Fibroblast of gingiva (primary cell): ENCODE measurements at regions not wholly inside any gene's neighbourhood (a gene's known extent, or its start where the extent isn't known, plus 50 kb on each side); places are given as distances from the start of the nearest gene placed in this dataset.

Experiments used
- DNase-seq: peaks from one replicate; pipeline ENCODE4 v3.0.0-alpha.2; 2011; ENCODE audit warnings: low read depth

GRCh38 chr12:115577401-115577800, 700.1 kb downstream of the MED13L start:
- no peak for DNase-seq

- no peak for DNase-seq
Measured at GRCh38 chr12:115574826-115575225, 702.7 kb downstream of the MED13L start.

GRCh38 chr12:115572440-115572839, 705.1 kb downstream of the MED13L start:
- peak; percentile 27 for DNase-seq

GRCh38 chr12:115571446-115571845, 706.0 kb downstream of the MED13L start:
- DNase-seq = no peak

DNA sequence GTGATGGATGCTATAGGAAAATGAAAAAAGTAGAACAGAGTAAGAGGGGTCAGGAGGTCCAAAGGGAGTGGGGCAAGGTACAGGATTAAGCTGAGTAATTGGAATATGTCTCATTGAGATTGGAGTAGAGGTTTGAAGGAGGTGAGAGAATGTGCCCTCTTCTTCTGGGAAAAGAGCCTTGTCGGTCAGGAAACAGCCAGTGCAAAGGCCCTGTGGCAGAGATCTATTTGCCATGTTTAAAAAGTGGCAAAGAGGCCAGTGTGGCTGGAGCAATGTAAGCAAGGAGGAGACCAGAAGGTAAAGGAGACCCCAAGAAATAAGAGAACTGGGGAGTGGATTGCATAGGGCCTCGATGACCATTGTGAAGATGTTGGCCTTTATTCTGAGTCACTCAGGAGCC, 706.5 kb downstream of the MED13L start:
- DNase-seq = no peak

DNA sequence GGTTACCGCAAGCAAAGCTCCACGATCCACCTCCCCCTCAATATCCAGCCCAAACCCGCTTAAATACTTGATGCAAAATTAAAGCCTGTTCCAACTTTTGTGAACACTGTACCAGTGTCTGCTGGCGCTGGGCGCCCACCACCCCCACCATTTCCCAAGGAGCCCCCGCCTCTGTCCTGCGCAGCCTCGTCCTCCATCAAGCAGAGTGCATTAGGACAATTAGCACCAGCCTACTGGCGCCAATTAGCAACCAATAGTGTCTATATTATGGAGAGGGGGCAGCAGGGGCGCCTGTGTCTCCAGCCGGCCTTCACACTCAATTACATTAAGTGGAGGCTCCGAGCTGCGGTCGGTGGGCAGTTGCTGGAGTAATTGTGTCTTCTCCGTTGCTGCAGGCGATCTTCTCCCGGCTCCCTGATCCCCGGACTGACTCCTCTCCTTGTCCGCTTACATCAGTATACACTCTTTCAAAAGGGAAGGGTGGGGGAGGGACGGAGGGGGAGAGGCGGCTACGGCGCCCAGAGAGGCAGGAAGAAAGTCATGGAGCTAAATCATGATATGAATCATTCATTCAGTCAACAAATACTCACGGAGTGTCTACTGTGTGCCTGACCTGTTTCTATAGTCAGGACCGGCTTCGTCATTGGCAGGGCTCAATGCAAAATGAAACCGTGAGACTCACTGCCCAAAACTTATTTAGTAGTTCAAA, 707.3 kb downstream of the MED13L start:
- DNase-seq = peak; percentile 35

- DNase-seq = peak; percentile 10
Measured at GRCh38 chr12:115569345-115570068, 708.0 kb downstream of the MED13L start.

DNA sequence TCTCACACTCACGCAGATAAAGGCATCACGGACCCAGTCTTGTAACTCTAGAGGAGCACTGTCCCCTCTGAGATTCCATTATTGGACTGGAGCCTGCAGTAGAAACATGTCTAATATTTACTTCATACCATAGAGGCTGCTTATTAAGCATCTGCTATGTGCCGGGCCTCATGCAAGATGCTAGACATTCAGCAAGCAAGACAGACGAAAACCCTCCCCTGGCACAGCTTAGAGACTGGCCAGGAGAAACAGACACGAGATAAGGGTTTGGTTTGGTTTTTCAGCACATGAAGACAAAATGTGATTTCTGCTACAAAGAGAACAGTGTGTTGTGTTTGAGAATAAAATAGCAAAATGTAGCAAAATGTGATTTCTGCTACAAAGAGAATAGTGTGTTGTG, 719.2 kb downstream of the MED13L start:
- DNase-seq = no peak

- no peak for DNase-seq
Measured at GRCh38 chr12:115553622-115554021, 723.9 kb downstream of the MED13L start.

- DNase-seq = no peak
Measured at GRCh38 chr12:115543269-115543668, 734.2 kb downstream of the MED13L start.

DNA sequence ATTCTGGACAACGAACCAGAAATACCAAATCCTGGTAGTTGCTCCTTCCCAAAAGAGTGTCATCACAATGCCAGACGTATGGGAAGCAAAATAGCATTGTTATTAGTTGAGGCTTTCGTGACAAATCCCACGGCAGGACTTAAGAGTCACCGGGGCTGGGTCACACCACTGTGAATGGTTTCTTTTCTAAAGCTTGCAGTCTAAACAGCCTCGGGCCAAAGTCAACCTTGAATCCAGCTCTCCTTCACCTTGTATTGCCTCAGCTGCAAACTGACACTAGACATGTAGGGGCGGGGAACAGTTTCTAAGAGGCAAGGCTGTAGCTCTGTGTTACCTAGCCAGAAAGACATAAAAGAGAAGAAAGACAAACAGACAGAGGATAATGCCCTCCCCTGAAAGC, 734.8 kb downstream of the MED13L start:
- DNase-seq = no peak

DNA sequence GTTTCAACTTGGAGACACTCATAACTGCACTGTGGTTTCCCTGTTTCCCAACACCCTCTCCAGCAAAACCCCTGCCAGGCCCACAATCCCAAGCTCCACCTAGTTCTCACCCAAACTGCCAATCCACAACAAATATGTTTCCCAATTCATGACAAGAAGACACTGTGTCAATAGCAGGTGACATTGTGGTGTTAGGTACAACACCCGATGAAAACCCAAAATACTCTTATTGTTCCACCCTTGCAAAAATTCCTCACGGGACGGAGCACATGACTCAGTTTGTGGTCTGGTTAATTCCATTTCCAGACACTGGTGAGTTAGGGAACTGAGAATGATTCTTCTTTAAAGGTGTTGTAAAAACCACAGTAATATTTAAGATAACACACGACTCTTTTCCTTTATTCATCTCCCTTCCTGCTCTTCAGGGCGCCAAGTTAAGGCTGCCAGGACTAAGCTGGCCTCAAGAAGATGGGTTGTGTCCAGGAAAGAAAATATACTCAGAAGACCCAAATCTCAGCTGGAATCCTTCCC, 735.5 kb downstream of the MED13L start:
- DNase-seq = no peak

DNA sequence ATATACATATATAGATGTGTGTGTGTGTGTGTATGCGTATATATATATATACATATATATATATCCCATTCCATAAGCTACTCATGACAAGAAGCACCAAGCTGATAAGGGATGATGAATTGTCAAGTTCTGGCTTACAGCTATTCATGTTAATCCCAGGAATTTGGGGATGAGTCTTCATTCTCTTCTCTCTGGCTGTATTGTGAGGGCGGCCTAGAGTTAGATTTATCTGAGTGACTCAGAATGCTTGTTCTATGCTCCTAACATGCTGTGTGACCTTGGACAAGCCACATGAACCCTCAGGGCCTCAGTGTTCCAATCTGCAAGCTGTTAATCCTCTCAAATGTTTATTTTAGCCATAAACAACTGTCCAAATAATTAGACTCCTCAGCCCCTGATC, 749.0 kb downstream of the MED13L start:
- DNase-seq = no peak

DNA sequence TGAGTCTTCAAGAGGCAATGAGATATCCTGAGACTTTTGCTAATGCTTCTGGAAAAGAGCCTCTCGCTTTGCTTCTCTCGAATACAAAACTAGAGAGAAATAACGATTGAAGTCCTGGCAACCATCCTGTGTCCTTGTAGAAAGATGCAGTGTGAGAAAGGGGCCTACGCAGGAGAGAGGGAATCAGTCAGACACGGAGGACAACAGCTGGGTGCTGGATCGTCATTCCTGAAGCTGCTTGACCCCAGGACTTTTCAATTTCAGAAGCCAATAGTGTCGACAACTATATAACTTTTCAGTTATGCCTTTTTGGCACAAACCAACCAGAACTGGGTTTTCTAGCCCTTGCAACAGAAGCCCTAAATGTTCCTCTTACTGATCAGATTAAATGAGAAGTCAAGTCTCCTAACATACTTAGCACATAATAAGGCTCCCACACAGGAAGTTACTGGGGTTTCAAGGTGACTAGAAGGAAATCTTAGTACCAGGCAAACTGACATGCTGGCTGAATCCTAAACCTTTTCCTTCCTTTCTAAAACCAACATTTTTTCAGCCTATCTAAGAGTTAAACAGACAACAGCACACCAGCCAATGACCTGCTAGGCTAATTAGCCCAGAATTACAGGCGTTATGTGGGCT, 755.6 kb downstream of the MED13L start:
- no peak for DNase-seq

DNA sequence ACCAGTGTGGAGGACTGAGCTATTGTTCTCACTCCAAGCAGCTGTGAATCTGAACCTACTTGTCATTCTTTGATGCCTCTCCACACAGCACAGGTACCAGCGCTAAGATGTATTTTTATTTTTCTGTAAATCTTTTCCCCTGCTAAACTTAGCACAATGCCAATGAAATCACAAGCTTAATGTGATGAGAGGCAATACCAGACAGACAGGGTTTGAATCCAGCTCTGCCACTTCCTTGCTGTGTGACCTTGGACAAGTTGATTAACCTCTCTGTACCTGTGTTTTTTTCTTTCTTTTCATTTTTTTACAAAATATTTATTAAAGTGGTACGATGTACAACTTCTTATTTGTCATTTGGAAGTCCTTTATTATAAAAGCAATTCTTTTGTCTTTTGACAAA, 757.6 kb downstream of the MED13L start:
- no peak for DNase-seq

GRCh38 chr12:115519359-115519758, 758.1 kb downstream of the MED13L start:
- DNase-seq = no peak

DNA sequence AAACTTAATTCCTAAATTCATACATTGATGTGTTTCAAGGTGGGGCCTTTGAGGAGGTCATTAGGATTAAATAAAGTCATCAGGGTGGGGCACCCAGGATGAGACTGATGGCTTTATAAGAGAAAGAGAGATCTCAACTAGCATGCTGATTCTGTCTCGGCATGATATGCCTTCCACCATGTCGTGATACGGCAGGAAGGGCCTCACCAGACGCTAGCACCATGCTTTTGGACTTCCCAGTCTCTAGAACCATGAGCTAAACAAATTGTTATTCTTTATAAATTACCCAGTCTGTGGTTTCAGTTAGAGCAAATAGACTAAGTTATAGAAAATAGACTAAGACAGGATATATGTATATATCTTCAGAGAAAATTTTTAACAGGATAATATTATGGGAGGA, 759.6 kb downstream of the MED13L start:
- DNase-seq = no peak

DNA sequence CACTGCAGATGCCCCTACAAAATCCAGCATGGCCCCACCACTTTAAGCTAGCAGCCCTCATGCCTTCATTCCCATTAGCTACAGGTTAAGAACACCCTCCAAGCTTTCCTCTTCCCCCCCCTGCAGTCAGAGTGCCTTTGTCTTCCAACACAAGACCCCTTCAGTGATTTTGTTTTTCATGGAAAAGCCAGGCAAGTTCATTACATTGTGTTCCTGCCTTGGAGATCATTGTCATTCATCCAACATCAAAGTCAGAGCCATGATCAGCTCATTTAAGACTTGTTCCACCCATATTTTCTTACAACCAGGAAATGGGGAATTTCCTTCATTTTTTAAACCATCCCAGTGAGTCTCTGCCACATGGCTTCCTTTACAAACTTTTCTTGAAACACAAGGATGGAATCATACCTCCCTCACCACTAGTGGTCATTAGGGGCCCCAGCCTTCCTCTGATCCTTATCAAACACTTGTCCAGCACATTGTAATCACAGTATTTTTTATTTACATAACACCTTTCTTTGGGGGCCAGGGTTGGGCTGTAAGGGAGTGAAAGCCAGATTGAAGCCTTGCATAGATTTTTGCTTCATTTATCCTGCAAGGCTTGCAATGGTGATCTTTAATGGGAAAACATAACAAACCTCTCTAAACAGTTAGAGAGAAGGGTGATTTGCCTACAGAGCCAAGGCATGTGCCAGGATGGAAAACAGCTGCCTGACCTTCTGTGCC, 765.3 kb downstream of the MED13L start:
- no peak for DNase-seq

DNA sequence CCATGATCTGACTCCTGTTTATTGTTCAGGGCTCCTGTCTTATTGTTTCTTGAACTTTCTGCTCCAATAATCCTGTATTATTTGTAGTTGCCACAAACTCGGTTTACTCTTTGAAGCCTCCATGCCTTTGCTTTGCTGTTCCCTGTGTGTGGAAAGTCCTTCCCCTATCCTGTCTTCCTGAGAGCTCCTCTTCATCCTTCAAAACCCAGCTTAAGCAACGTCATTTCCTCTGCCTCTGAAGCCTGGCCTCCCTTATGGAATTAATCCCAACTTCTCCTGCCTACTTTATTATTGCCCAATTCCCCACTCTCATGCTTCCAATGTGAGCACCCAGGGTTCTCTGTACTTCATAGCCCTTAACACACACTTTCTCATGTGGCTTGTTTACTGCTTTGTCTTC, 766.2 kb downstream of the MED13L start:
- no peak for DNase-seq

GRCh38 chr12:115508990-115509389, 768.5 kb downstream of the MED13L start:
- no peak for DNase-seq

DNA sequence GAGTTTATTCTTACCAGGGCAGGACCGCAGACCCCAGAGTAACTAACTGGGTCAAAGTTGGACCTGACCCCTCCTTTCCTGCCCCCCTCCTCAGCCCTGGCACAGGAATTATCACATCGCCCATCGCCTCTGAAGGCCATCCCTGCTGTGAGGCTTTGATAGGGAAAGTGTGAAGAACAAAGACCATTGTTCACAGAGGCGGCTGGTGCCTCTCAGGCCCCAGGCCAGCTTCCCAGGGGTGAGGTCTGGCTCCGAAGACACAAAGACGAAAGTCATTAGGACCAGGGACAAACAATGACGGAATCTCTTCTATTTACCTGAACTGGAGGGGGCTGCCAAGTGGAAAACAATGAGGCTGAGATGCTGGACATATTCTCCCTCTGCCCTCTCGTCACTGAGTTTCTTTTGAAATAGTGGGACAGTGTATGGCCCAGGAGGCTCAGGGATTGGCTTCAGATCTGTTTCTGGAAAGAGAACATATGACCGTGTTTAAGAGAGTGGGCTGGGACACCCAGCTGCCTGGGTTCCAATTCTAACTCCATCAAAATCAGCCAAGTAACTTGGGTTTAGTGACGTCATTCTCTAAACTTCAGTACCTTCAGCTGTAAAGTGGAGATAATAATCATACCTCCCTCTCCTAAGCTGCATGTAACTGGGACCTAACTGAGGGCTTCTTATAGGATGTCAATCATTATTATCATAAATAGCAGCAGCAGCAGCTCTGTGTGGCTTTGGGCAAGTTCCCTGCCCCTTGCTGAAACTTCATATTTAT, 769.4 kb downstream of the MED13L start:
- no peak for DNase-seq

DNA sequence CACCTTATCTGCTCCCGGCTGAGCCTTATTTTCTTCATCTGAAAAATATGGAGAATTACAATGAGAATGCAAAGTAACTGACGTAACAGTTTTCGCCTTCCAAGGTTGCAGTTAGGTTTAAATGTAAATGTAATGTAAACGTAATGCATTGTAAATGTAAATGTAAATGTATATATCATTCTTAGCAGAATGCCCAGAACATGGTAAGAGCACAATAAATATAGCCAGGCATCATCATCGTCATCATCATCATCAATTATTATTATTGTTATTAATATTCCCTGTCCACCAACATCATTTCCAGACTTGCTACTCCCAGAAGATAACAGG, 770.0 kb downstream of the MED13L start:
- DNase-seq = no peak
